ENCODE measurements at regions not wholly inside any gene's neighbourhood (a gene's known extent, or its start where the extent isn't known, plus 50 kb on each side); places are given as distances from the start of the nearest gene placed in this dataset.
"Not testable (repeated sequence)": the region's sequence is repeated elsewhere in the genome, so short reads cannot be mapped to it uniquely, and the experiment has no call there.

GRCh38 chr9:29588361-29588760 is 2015.1 kb upstream of the C9orf72 start:
- DNase-seq (ENCODE audit: low spot score): no peak

DNA sequence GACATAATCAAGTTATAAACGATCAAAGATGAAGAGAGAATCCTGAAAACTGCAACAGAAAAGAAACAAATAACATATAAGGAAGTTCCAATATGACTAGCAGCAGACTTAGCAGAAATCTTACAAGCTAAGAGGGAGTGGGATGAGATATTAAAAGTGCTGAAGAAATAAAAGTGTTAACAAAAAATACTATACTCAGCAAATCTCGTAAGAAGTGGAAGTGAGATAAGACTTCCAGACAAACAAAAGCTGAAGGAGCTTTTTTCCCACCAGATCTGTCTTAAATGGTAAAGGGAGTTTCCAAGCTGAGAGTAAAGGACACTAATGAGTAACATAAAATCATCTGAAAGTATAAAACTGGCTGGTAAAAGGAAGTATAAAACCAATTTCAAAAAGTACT is 2036.0 kb upstream of the C9orf72 start:
- DNase-seq (ENCODE audit: low spot score): no peak

- DNase-seq (ENCODE audit: low spot score): no peak
These were observed 2040.5 kb upstream of the C9orf72 start for GRCh38 chr9:29613773-29614172.

DNA sequence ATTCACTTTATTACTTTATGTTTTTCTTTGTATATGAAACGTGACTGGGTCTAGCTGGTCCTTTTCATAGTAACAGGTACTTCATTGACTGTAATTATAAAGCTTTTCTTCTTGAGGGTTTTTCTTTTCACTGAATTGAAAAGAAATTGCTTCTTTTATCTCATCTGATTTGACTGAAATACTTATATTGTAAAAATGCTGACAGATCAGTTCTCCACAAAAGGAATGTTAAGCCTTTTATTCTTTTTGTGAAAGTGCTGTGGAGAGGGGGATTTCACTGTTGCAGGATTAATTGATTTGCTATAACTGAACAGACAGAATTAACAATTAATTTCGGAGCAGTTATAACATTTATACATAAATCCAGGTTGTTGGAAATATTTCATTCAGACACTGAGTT is 2043.6 kb upstream of the C9orf72 start:
- DNase-seq (ENCODE audit: low spot score): no peak

DNA sequence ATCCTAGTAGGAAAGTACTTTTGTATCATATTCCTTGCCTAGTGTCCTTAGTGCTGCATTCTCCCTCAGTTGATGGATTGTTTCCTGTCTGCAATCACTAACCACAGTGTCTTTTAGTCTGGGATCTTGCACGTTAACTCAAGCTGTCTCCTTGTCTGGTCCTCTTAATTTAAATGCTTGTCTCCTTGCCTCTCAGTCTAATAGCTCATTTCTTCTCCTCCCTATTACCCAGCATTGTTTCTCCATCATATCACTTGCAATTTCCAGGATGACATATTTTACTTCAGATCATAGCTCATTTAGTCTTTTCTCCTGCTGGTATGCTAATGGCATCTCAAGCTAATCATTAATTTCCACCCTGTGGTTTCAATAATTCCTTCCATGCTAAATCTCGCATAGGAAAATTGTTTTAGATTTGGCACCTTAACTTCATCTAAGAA is 2052.0 kb upstream of the C9orf72 start:
- DNase-seq (ENCODE audit: low spot score): no peak

DNA sequence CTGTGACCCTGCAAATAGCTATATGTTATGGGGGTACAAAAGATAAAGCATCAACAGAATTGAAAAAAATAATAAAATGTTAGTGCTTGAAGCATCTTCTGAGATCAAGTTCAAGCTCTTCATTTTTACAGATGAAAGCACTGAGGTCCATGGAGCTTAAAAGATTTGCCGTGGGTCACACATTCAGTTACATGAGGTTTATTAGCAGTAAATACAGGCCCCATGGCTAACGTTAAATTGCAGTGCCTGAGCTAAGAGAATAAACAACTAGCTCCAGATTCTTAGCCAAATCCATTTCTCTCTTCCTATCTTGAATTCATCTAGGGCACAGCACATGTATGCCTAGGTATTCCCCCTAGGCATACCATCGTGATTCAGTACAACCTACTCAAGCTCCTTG is 2052.7 kb upstream of the C9orf72 start:
- DNase-seq (ENCODE audit: low spot score): no peak

GRCh38 chr9:29628856-29629255 is 2055.6 kb upstream of the C9orf72 start:
- not testable (repeated sequence) for DNase-seq (ENCODE audit: low spot score)

GRCh38 chr9:29637471-29638237 is 2064.4 kb upstream of the C9orf72 start:
- DNase-seq (ENCODE audit: low spot score): no peak

- DNase-seq (ENCODE audit: low spot score): no peak
These were observed 2067.2 kb upstream of the C9orf72 start for GRCh38 chr9:29640507-29640906.

- no peak for DNase-seq (ENCODE audit: low spot score)
These were observed 2071.2 kb upstream of the C9orf72 start for GRCh38 chr9:29644514-29644913.

GRCh38 chr9:29647451-29647850 is 2074.2 kb upstream of the C9orf72 start:
- no peak for DNase-seq (ENCODE audit: low spot score)

- DNase-seq (ENCODE audit: low spot score): no peak
These were observed 2074.9 kb upstream of the C9orf72 start for GRCh38 chr9:29648132-29648531.

GRCh38 chr9:29648601-29649000 is 2075.3 kb upstream of the C9orf72 start:
- DNase-seq (ENCODE audit: low spot score): no peak

- no peak for DNase-seq (ENCODE audit: low spot score)
These were observed 2083.5 kb upstream of the C9orf72 start for GRCh38 chr9:29656641-29657406.

DNA sequence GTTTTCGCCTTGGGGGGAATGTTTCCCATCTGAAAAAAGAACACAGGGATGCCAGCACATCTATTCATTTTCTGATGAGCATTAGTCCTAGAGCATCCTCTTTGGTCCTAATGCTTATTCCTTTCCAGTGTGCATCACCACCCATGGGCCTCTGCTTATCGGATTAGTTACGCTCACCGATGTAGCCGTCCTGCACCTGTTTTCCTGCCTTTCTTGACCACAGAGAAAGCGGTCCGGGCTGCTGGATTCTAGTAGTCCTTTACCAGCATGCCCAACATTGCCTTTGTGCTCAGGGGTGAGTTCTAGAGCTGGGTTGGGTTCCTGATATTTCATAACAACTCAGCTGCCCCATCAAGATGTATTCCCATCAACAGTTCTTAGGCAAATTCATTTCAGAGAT is 2084.5 kb upstream of the C9orf72 start:
- no peak for DNase-seq (ENCODE audit: low spot score)

- DNase-seq (ENCODE audit: low spot score): no peak
These were observed 2085.7 kb upstream of the C9orf72 start for GRCh38 chr9:29659014-29659413.

DNA sequence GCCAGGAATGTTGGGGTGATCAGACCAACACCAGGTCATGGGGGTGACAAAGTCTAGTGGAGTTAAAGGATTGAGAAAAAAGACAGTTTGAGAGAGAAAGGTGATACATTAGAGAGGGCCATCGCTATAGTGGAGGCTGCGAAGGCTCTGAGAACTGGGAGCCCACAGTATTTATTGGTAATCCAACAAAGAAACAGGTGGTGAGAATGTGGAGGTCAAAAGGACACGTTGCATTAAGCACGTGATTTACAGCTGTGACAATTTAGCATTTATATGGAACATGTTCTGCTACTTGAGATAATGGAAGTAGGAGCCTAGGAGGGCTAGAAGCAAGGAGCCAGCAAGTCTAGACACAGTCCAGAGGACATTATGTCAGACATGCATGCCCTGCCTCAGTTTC is 2086.5 kb upstream of the C9orf72 start:
- no peak for DNase-seq (ENCODE audit: low spot score)

- no peak for DNase-seq (ENCODE audit: low spot score)
These were observed 2095.5 kb upstream of the C9orf72 start for GRCh38 chr9:29668732-29669131.

DNA sequence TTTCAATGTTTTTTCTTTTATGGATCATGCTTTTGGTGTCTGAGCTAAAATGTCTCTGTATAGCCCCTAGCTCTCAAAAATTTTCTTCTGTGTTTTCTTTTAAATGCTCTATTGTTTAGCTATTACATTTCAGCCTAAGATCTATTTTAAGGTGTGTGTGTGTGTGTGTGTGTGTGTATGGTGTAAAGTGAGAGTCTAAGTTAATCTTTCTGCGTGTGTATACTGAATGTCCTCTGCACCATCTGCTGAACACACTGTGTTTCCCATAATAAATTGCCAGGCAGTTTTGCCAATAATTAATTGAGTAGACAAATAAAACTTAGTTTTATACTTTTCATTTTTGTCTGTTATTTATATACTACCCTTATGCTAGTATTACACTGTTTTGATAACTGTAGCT is 2096.3 kb upstream of the C9orf72 start:
- DNase-seq (ENCODE audit: low spot score): no peak

DNA sequence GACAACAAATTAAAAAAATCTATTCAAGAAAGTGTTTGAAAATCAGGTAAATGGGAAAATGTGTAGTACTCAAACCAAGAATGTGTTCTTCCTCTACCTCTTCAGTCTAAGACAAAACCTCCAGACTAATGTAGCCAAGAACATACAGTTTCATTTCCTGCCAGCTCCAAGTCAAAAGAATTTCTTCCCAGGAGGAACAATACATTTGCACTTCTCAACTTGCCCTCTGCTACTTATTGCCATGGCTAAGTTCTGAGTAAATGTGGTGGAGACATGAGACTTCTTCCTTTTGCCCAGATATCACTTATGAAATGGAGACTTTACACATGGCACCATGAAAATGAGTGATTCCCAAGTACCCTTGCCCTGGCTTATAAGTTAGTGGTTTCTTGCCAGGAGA is 2112.2 kb upstream of the C9orf72 start:
- no peak for DNase-seq (ENCODE audit: low spot score)

DNA sequence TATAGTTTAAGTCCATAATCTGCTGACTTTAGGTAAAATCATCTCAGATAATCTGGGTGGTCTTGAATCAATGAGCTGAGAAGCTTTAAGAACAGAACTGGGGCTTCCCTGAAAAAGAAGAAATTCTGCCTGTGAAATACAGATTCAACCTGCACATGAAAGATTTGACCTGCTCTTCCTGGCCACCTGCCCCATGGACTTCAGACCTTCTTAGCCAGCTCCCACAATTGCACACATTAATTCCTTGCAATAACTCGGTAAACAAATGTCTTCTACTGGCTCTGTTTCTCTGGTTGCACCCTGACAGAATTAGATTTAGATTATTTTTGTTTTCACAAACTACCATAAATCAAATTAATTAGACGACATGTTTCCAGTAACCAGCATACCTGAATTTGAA is 2117.9 kb upstream of the C9orf72 start:
- no peak for DNase-seq (ENCODE audit: low spot score)

DNA sequence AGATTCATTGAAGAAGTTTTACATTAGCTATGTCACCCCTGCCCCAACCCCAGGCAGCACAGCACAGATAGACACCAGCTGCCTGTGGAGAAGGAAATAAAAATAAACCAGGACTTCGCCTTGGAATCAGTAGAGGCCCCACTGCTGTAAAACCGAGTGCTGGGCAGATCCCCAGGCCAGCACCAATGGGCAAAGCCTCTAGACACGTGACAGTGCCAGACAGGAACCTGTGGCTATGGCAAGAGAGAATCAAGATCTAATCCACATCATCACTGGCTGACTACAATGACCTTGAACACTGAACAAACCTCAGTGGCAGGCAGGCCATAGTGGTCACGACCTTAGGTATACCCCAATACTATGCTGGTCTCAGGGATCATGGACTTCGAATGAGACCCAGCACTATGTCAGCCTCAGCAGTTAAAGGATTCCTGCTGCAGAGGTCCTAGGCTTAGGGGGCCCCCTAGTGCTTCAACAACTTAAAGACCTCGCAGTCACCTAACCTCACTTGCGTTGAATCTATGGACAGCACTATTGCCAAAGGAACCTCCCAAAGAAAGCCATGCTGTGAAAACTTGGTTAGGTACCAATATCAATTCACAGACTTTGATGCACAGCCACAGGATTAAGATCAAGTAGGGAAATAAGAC is 2118.6 kb upstream of the C9orf72 start:
- no peak for DNase-seq (ENCODE audit: low spot score)

- no peak for DNase-seq (ENCODE audit: low spot score)
These were observed 2123.7 kb upstream of the C9orf72 start for GRCh38 chr9:29697011-29697410.

Measured in left forelimb (tissue), 1 donor.